ENCODE measurements at regions not wholly inside any gene's neighbourhood (a gene's known extent, or its start where the extent isn't known, plus 50 kb on each side); places are given as distances from the start of the nearest gene placed in this dataset.

- DNase-seq (no peak), ATAC-seq (no peak)
Observed at GRCh38 chr9:88733651-88734421, 198.9 kb downstream of the NXNL2 start.

GRCh38 chr9:88734527-88734926 lies 199.5 kb downstream of the NXNL2 start:
- ATAC-seq: no peak
- DNase-seq: no peak

GRCh38 chr9:88736136-88736637 lies 201.2 kb downstream of the NXNL2 start:
- no peak for ATAC-seq
- DNase-seq: no peak

- DNase-seq: no peak
- no peak for ATAC-seq
Observed at GRCh38 chr9:88737031-88737430, 202.1 kb downstream of the NXNL2 start.

- ATAC-seq: no peak
- DNase-seq: no peak
Observed at GRCh38 chr9:88737876-88738275, 202.9 kb downstream of the NXNL2 start.

- DNase-seq (no peak), ATAC-seq (no peak)
Observed at GRCh38 chr9:88738709-88739108, 203.7 kb downstream of the NXNL2 start.

- no peak for ATAC-seq
- no peak for DNase-seq
Observed at GRCh38 chr9:88739373-88739772, 204.4 kb downstream of the NXNL2 start.

- DNase-seq (no peak), ATAC-seq (no peak)
Observed at GRCh38 chr9:88740844-88741243, 205.9 kb downstream of the NXNL2 start.

GRCh38 chr9:88741335-88741734 lies 206.4 kb downstream of the NXNL2 start:
- no peak for ATAC-seq
- peak; percentile 30 for DNase-seq

- ATAC-seq: no peak
- no peak for DNase-seq
Observed at GRCh38 chr9:88742483-88742882, 207.5 kb downstream of the NXNL2 start.

GRCh38 chr9:88742905-88743304 lies 207.9 kb downstream of the NXNL2 start:
- DNase-seq: no peak
- ATAC-seq: no peak

- no peak for DNase-seq
- no peak for ATAC-seq
Observed at GRCh38 chr9:88745276-88746001, 210.5 kb downstream of the NXNL2 start.

- ATAC-seq: no peak
- no peak for DNase-seq
Observed at GRCh38 chr9:88746029-88746742, 211.2 kb downstream of the NXNL2 start.

GRCh38 chr9:88746743-88747398 lies 211.9 kb downstream of the NXNL2 start:
- ATAC-seq (no peak), DNase-seq (no peak)

- DNase-seq: no peak
Observed at GRCh38 chr9:88747768-88748167, 212.8 kb downstream of the NXNL2 start.

GRCh38 chr9:88748566-88749261 lies 213.7 kb downstream of the NXNL2 start:
- DNase-seq: no peak
- ATAC-seq: no peak

More at GRCh38 chr9:88747768-88748167, 212.8 kb downstream of the NXNL2 start:
- ATAC-seq: no peak

GRCh38 chr9:88749420-88749819 lies 214.4 kb downstream of the NXNL2 start:
- ATAC-seq (no peak), DNase-seq (no peak)

GRCh38 chr9:88750832-88751360 lies 215.9 kb downstream of the NXNL2 start:
- DNase-seq (no peak), ATAC-seq (no peak)

- ATAC-seq: no peak
- no peak for DNase-seq
Observed at GRCh38 chr9:88751781-88752180, 216.8 kb downstream of the NXNL2 start.

- ATAC-seq (no peak), DNase-seq (no peak)
Observed at GRCh38 chr9:88753691-88754367, 218.9 kb downstream of the NXNL2 start.

GRCh38 chr9:88754452-88754851 lies 219.5 kb downstream of the NXNL2 start:
- ATAC-seq (no peak), DNase-seq (no peak)

Measured in stimulated activated naive CD8-positive, alpha-beta T cell treated with anti-CD3 and anti-CD28 coated beads, Interleukin-15, Interleukin-2, amounts not matched to agents 100 U/mL and 50 U/mL, for 24 hours (primary cell).